Esophagus (tissue), 2 donors: ENCODE measurements at regions not wholly inside any gene's neighbourhood (a gene's known extent, or its start where the extent isn't known, plus 50 kb on each side); places are given as distances from the start of the nearest gene placed in this dataset.

Experiments
- H3K27ac ChIP-seq, 2 donors: one replicate each; pipeline ENCODE4 v1.5.1; 2013; ENCODE audit warnings: low read depth in 2 of 2, mild to moderate bottlenecking in 2 of 2, inconsistent platforms in 1 of 2, low read length in 1 of 2, moderate library complexity in 1 of 2
- H3K27me3 ChIP-seq, 2 donors: one replicate each; pipeline ENCODE4 v1.6.1; 2013; ENCODE audit warnings: low read length in 2 of 2, control low read depth in 1 of 2, mild to moderate bottlenecking in 1 of 2; ENCODE audit not compliant: insufficient read depth in 2 of 2, control insufficient read depth in 1 of 2
- H3K36me3 ChIP-seq, 2 donors: one replicate each; pipeline ENCODE4 v1.6.1; 2013; ENCODE audit warnings: low read length in 1 of 2; ENCODE audit not compliant: control insufficient read depth in 2 of 2, insufficient read depth in 2 of 2
- H3K4me1 ChIP-seq, 2 donors: one replicate each; pipeline ENCODE4 v1.6.1; 2013; ENCODE audit warnings: low read length in 1 of 2; ENCODE audit not compliant: control insufficient read depth in 2 of 2, insufficient read depth in 2 of 2
- H3K4me3 ChIP-seq, 2 donors: one replicate each; pipeline ENCODE4 v1.5.1; 2013; ENCODE audit warnings: low read length in 2 of 2, mild to moderate bottlenecking in 2 of 2, low read depth in 1 of 2, moderate library complexity in 1 of 2
- H3K9me3 ChIP-seq, 2 donors: one replicate each; pipeline ENCODE4 v1.6.1; 2013; ENCODE audit warnings: mild to moderate bottlenecking in 2 of 2, low read depth in 1 of 2, low read length in 1 of 2, moderate library complexity in 1 of 2; ENCODE audit not compliant: control insufficient read depth in 2 of 2, insufficient read depth in 1 of 2
- WGBS, 2 donors: extraction: QIAGEN DNeasy Blood & Tissue Kit; methylation state at CpG; one replicate each; pipeline ENCODE4 v1.1.7; 2013; 5-methylcytosine and 5-hydroxymethylcytosine counted together
- donor health status: healthy with polysubstance abuse.
- donor health status: Bipolar disorder and iron deficiency.

GRCh38 chr3:15941958-15942357, 144.2 kb upstream of the ANKRD28 start:
- H3K4me1 ChIP-seq: no peaks in the 10 kb centered on the region
- no peak overlapping the region for H3K27ac ChIP-seq
- 100% methylated on average over 1 of the region's 1 CpG for whole genome bisulfite sequencing, 2 donors

GRCh38 chr3:15942462-15942861, 144.7 kb upstream of the ANKRD28 start:
- Histone ChIP-seq H3K9me3 (no peaks in the 10 kb centered on the region), H3K36me3 (no peaks in the 10 kb centered on the region), H3K4me1 (no peaks in the 10 kb centered on the region), H3K27ac (no peak overlapping the region), H3K27me3 (no peaks in the 10 kb centered on the region), H3K4me3 (no peak overlapping the region)

More at GRCh38 chr3:15941958-15942357, 144.2 kb upstream of the ANKRD28 start:
- no peaks in the 10 kb centered on the region for H3K36me3 ChIP-seq
- no peaks in the 10 kb centered on the region for H3K9me3 ChIP-seq
- no peak overlapping the region for H3K4me3 ChIP-seq
- no peaks in the 10 kb centered on the region for H3K27me3 ChIP-seq

GRCh38 chr3:15942936-15943335, 145.2 kb upstream of the ANKRD28 start:
- H3K27me3 ChIP-seq: no peaks in the 10 kb centered on the region
- H3K27ac ChIP-seq: no peak overlapping the region
- no peaks in the 10 kb centered on the region for H3K9me3 ChIP-seq
- no peaks in the 10 kb centered on the region for H3K4me1 ChIP-seq
- H3K4me3 ChIP-seq: no peak overlapping the region
- H3K36me3 ChIP-seq: no peaks in the 10 kb centered on the region
- 98 to 99% methylated on average over 2 of the region's 2 CpGs for WGBS, 2 donors

GRCh38 chr3:15948388-15948787, 150.6 kb upstream of the ANKRD28 start:
- H3K9me3 ChIP-seq: no peaks in the 10 kb centered on the region
- H3K27ac ChIP-seq: no peak overlapping the region
- WGBS, 2 donors: 58 to 60% methylated on average over 1 of the region's 1 CpG
- H3K36me3 ChIP-seq: no peaks in the 10 kb centered on the region
- no peaks in the 10 kb centered on the region for H3K27me3 ChIP-seq
- H3K4me1 ChIP-seq: no peaks in the 10 kb centered on the region
- H3K4me3 ChIP-seq: no peak overlapping the region

GRCh38 chr3:15952543-15953175, 154.9 kb upstream of the ANKRD28 start:
- WGBS, 2 donors: 80 to 90% methylated on average over 2 of the region's 2 CpGs
- H3K4me1 ChIP-seq: no peaks in the 10 kb centered on the region

GRCh38 chr3:15953841-15954240, 156.1 kb upstream of the ANKRD28 start:
- no peaks in the 10 kb centered on the region for H3K4me1 ChIP-seq
- H3K36me3 ChIP-seq: no peaks in the 10 kb centered on the region
- H3K4me3 ChIP-seq: no peak overlapping the region
- H3K27ac ChIP-seq: no peak overlapping the region
- no peaks in the 10 kb centered on the region for H3K27me3 ChIP-seq
- H3K9me3 ChIP-seq: no peaks in the 10 kb centered on the region

More at GRCh38 chr3:15952543-15953175, 154.9 kb upstream of the ANKRD28 start:
- H3K27me3 ChIP-seq: no peaks in the 10 kb centered on the region
- H3K4me3 ChIP-seq: no peak overlapping the region
- no peaks in the 10 kb centered on the region for H3K36me3 ChIP-seq
- no peak overlapping the region for H3K27ac ChIP-seq
- H3K9me3 ChIP-seq: no peaks in the 10 kb centered on the region

- Histone ChIP-seq H3K9me3 (no peaks in the 10 kb centered on the region), H3K27me3 (no peaks in the 10 kb centered on the region), H3K36me3 (no peaks in the 10 kb centered on the region), H3K4me3 (no peak overlapping the region), H3K4me1 (no peaks in the 10 kb centered on the region), H3K27ac (no peak overlapping the region)
- whole genome bisulfite sequencing, 2 donors: 58 to 61% methylated on average over 1 of the region's 1 CpG
Observed at GRCh38 chr3:15955968-15956367, 158.2 kb upstream of the ANKRD28 start.

GRCh38 chr3:15958692-15959433, 161.1 kb upstream of the ANKRD28 start:
- Histone ChIP-seq H3K4me3 (no peak overlapping the region), H3K4me1 (no peaks in the 10 kb centered on the region), H3K9me3 (no peaks in the 10 kb centered on the region), H3K27me3 (no peaks in the 10 kb centered on the region), H3K27ac (no peak overlapping the region), H3K36me3 (no peaks in the 10 kb centered on the region)
- WGBS, 2 donors: 86 to 87% methylated on average over 3 of the region's 3 CpGs

- Histone ChIP-seq H3K27me3 (no peaks in the 10 kb centered on the region), H3K4me3 (no peak overlapping the region), H3K27ac (no peak overlapping the region), H3K9me3 (no peaks in the 10 kb centered on the region), H3K36me3 (no peaks in the 10 kb centered on the region), H3K4me1 (no peaks in the 10 kb centered on the region)
- 50 to 67% methylated on average over 2 of the region's 2 CpGs for WGBS, 2 donors
Observed at GRCh38 chr3:15959434-15959811, 161.6 kb upstream of the ANKRD28 start.
